Endothelial cell of umbilical vein (primary cell): ENCODE measurements at regions not wholly inside any gene's neighbourhood (a gene's known extent, or its start where the extent isn't known, plus 50 kb on each side); places are given as distances from the start of the nearest gene placed in this dataset.

ENCODE experiments used
- BruUV-seq: library from RNA; stranded (reverse); fragments of 400-500 nt; replicated peaks from 2 replicates; lab custom pipeline; 2021; lab: Mats Ljungman, UMichigan
- CTCF ChIA-PET: fragments of 300-600, 350-600 bp; sonication (Branson Sonifier 250); formaldehyde crosslinking; loops from one replicate; lab custom pipeline; 2021; ENCODE audit warnings: antibody characterized with exemption, inconsistent platforms; lab: Charles Lee
- POLR2A ChIA-PET: fragments of 300-600, 350-600 bp; sonication (Branson Sonifier 250); formaldehyde crosslinking; loops from one replicate; lab custom pipeline; 2021; ENCODE audit warnings: antibody characterized with exemption, inconsistent platforms; lab: Charles Lee
- DNase-seq: peaks from one replicate; pipeline ENCODE4 v3.0.0-alpha.2; 2011; ENCODE audit warnings: low read depth, low spot score
- FAIRE-seq: peaks from 2 replicates; lab custom pipeline; 2011; peaks lifted over from hg19 to GRCh38; lab: Jason Lieb, UNC
- H2AFZ ChIP-seq: 2 replicates; pipeline ENCODE4 v1.6.0; 2012; ENCODE audit warnings: low read depth, low read length, control low read depth, inconsistent platforms
- H3K27ac ChIP-seq: 2 replicates; pipeline ENCODE4 v1.5.1; 2011; ENCODE audit warnings: low read depth, mild to moderate bottlenecking, control low read depth, low read length, moderate library complexity; ENCODE audit not compliant: insufficient read depth
- H3K27me3 ChIP-seq, 2 experiments: 2 replicates each; pipeline versions ENCODE4 v1.6.0 to v1.6.1; 2011; ENCODE audit warnings: low read length in 2 of 2, mixed read lengths in 1 of 2; ENCODE audit not compliant: control insufficient read depth in 2 of 2, insufficient read depth in 2 of 2
- H3K36me3 ChIP-seq, 2 experiments: 2 replicates in 1 of 2; 3 replicates in 1 of 2; pipeline ENCODE4 v1.5.1; 2011; ENCODE audit warnings: low read length in 2 of 2, mild to moderate bottlenecking in 1 of 2, moderate library complexity in 1 of 2; ENCODE audit not compliant: control insufficient read depth in 2 of 2, insufficient read depth in 2 of 2; ENCODE audit errors: extremely low read depth in 1 of 2
- H3K4me1 ChIP-seq: 3 replicates; pipeline ENCODE4 v1.5.1; 2011; ENCODE audit warnings: mild to moderate bottlenecking, low read length; ENCODE audit not compliant: control insufficient read depth, insufficient read depth; ENCODE audit errors: extremely low read depth
- H3K4me2 ChIP-seq: 2 replicates; pipeline ENCODE4 v1.6.1; 2011; ENCODE audit warnings: low read length, control low read depth, mixed read lengths; ENCODE audit not compliant: insufficient read depth
- H3K4me3 ChIP-seq, 3 experiments: fragments of 200-600 bp in 1 of 3; sonication (generic), shearing (Covaris generic) in 1 of 3; replicated peaks in 1 of 3; 2 replicates each; pipeline ENCODE4 v1.5.1; 2011 to 2016; ENCODE audit warnings: control low read depth in 3 of 3, low read length in 3 of 3, mild to moderate bottlenecking in 2 of 3, inconsistent platforms in 1 of 3, low read depth in 1 of 3, moderate library complexity in 1 of 3; ENCODE audit not compliant: insufficient read depth in 1 of 3
- H3K79me2 ChIP-seq: 2 replicates; pipeline ENCODE4 v1.6.0; 2012; ENCODE audit warnings: low read length, inconsistent platforms; ENCODE audit not compliant: control insufficient read depth, insufficient read depth
- H3K9ac ChIP-seq: replicated peaks from 2 replicates; pipeline ENCODE3; 2011; ENCODE audit warnings: low read length, control low read depth; ENCODE audit not compliant: insufficient read depth; ENCODE audit errors: extremely low read depth
- H3K9me1 ChIP-seq: replicated peaks from 3 replicates; pipeline ENCODE4 v1.6.0; 2011; ENCODE audit warnings: mild to moderate bottlenecking, low read length; ENCODE audit not compliant: control insufficient read depth, insufficient read depth; ENCODE audit errors: extremely low read depth
- H3K9me3 ChIP-seq: replicated peaks from 2 replicates; pipeline ENCODE4 v1.5.1; 2012; ENCODE audit warnings: low read length, inconsistent platforms; ENCODE audit not compliant: control insufficient read depth, insufficient read depth
- H4K20me1 ChIP-seq: replicated peaks from 2 replicates; pipeline ENCODE3; 2011; ENCODE audit warnings: mild to moderate bottlenecking, low read length; ENCODE audit not compliant: control insufficient read depth, insufficient read depth; ENCODE audit errors: extremely low read depth
- EZH2 ChIP-seq: IDR thresholded peaks from 2 replicates; pipeline ENCODE4 v1.6.1; 2012; ENCODE audit warnings: borderline replicate concordance, low read depth, mild to moderate bottlenecking, moderate library complexity, low read length, inconsistent platforms; ENCODE audit not compliant: severe bottlenecking
- FOS ChIP-seq: IDR thresholded peaks from 2 replicates; pipeline ENCODE4 v1.6.1; 2011; ENCODE audit warnings: mild to moderate bottlenecking, low read length, moderate library complexity, borderline replicate concordance; ENCODE audit not compliant: insufficient read depth
- GATA2 ChIP-seq: IDR thresholded peaks from 2 replicates; pipeline ENCODE4 v1.7.0; 2011; ENCODE audit warnings: low read depth, mild to moderate bottlenecking, moderate library complexity, mixed read lengths, low read length; ENCODE audit not compliant: insufficient read length, insufficient read depth
- JUN ChIP-seq: IDR thresholded peaks from 2 replicates; pipeline ENCODE4 v1.6.1; 2011; ENCODE audit warnings: borderline replicate concordance, low read depth; ENCODE audit not compliant: insufficient read length, insufficient read depth
- MAX ChIP-seq: IDR thresholded peaks from 2 replicates; pipeline ENCODE4 v1.6.1; 2011; ENCODE audit not compliant: insufficient read depth, insufficient read length
- MYC ChIP-seq: IDR thresholded peaks from one replicate; pipeline ENCODE4 v1.6.1; 2011; ENCODE audit warnings: mild to moderate bottlenecking, low read depth, low read length
- POLR2A ChIP-seq: IDR thresholded peaks from 2 replicates; pipeline ENCODE4 v1.6.1; 2012; ENCODE audit warnings: low read depth, mild to moderate bottlenecking, control low read depth, low read length
- POLR2AphosphoS5 ChIP-seq: IDR thresholded peaks from 2 replicates; pipeline ENCODE4 v1.6.1; 2012; ENCODE audit warnings: low read depth, mild to moderate bottlenecking, control low read depth, low read length, moderate library complexity; ENCODE audit not compliant: insufficient read depth
- dilution Hi-C: fragments of 300-500 bp; cut with MboI; formaldehyde crosslinking; loops from one replicate; pipeline ENCODE4 v1.15.0; 2019; ENCODE audit warnings: low sequenced_read_pairs; ENCODE audit not compliant: extremely low pct_ligation_motif_present
- intact Hi-C: fragments of 100-400 bp; cut with micrococcal nuclease; formaldehyde crosslinking; loops from one replicate; pipeline ENCODE4 v1.10.0; 2022
- TF ChIP-seq, protein P1 (sequence below), 2 donors: IDR thresholded peaks; 1 replicate in 1 of 2; 2 replicates in 1 of 2; pipeline ENCODE4 v1.5.1; 2011; ENCODE audit warnings: low read length in 2 of 2, mild to moderate bottlenecking in 2 of 2, moderate library complexity in 2 of 2, control low read depth in 1 of 2, inconsistent platforms in 1 of 2, low read depth in 1 of 2; ENCODE audit not compliant: insufficient read depth in 1 of 2; ENCODE audit errors: extremely low read depth in 1 of 2

- no peak for DNase-seq
- Histone ChIP-seq H3K36me3 (no peaks in the 10 kb centered on the region), H3K27me3 (no peaks in the 10 kb centered on the region), H3K4me1 (no peaks in the 10 kb centered on the region), H3K9ac (no peak overlapping the region), H3K9me3 (peaks cover 2% of the 10 kb centered on the region), H3K27ac (no peak overlapping the region), H4K20me1 (no peaks in the 10 kb centered on the region), H3K4me2 (no peak overlapping the region), H3K4me3 (no peak overlapping the region), H3K9me1 (no peaks in the 10 kb centered on the region), H2AFZ (no peak overlapping the region), H3K79me2 (no peaks in the 10 kb centered on the region)
- dilution Hi-C loops (no loop called here), intact Hi-C loops (no loop called here)
- ChIA-PET CTCF (no interaction called here), POLR2A (no interaction called here)
- TF ChIP-seq FOS (no peak), EZH2 (no peak), MAX (no peak), GATA2 (no peak), POLR2A (no peak), POLR2AphosphoS5 (no peak), JUN (no peak), MYC (no peak)
- TF ChIP-seq, protein P1, sequence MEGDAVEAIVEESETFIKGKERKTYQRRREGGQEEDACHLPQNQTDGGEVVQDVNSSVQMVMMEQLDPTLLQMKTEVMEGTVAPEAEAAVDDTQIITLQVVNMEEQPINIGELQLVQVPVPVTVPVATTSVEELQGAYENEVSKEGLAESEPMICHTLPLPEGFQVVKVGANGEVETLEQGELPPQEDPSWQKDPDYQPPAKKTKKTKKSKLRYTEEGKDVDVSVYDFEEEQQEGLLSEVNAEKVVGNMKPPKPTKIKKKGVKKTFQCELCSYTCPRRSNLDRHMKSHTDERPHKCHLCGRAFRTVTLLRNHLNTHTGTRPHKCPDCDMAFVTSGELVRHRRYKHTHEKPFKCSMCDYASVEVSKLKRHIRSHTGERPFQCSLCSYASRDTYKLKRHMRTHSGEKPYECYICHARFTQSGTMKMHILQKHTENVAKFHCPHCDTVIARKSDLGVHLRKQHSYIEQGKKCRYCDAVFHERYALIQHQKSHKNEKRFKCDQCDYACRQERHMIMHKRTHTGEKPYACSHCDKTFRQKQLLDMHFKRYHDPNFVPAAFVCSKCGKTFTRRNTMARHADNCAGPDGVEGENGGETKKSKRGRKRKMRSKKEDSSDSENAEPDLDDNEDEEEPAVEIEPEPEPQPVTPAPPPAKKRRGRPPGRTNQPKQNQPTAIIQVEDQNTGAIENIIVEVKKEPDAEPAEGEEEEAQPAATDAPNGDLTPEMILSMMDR (IDR thresholded peaks at IDR 0.05; ENCODE audit: extremely low read depth in 1 of 2, insufficient read depth in 1 of 2, low read depth in 1 of 2, low read length in 2 of 2), result no peak
- BruUV-seq, result no TSS peak
- FAIRE-seq, result no peak
Observed at GRCh38 chr10:107848726-107849360, 684.3 kb upstream of the SORCS1 start.
